Body of pancreas (tissue), 4 donors: ENCODE measurements at regions not wholly inside any gene's neighbourhood (a gene's known extent, or its start where the extent isn't known, plus 50 kb on each side); places are given as distances from the start of the nearest gene placed in this dataset.

Experiments used
- ATAC-seq: fragments of 150-250 bp; one replicate; pipeline ENCODE4 v1.9.1; 2016
- DNase-seq, 4 donors: peaks; one replicate each; pipeline ENCODE4 v3.0.0-alpha.2; 2019
- H3K27ac ChIP-seq, 4 donors: fragments of 200-600 bp; sonication (generic); 1 replicate in 3 of 4; 2 replicates in 1 of 4; pipeline versions ENCODE4 v1.5.1 to v1.6.1; 2016 to 2019; ENCODE audit warnings: mild to moderate bottlenecking in 1 of 4, mixed read lengths in 1 of 4, moderate library complexity in 1 of 4
- H3K27me3 ChIP-seq, 2 donors: fragments of 200-600 bp; sonication (generic); one replicate each; pipeline ENCODE4 v1.6.0; 2016; ENCODE audit warnings: mild to moderate bottlenecking in 1 of 2
- H3K36me3 ChIP-seq, 2 donors: fragments of 200-600 bp; sonication (generic); replicated peaks in 1 of 2; 2 replicates each; pipeline ENCODE4 v1.5.1; 2016; ENCODE audit warnings: low read depth in 2 of 2; ENCODE audit not compliant: insufficient read depth in 1 of 2
- H3K4me1 ChIP-seq: fragments of 200-600 bp; sonication (generic); one replicate; pipeline ENCODE4 v1.6.0; 2016
- H3K4me3 ChIP-seq, 2 donors: fragments of 200-600 bp; sonication (generic); 1 replicate in 1 of 2; 2 replicates in 1 of 2; pipeline ENCODE4 v1.5.1; 2016 to 2019
- H3K9me3 ChIP-seq, 3 donors: fragments of 200-600 bp; sonication (generic); 1 replicate in 2 of 3; 2 replicates in 1 of 3; pipeline ENCODE4 v1.5.1; 2016
- CTCF ChIP-seq, 7 experiments: fragments of 450-650 bp in 4 of 7; fragments of 200-600 bp in 3 of 7; sonication (generic) in 3 of 7; IDR thresholded peaks; one replicate each; pipeline ENCODE4 v1.5.1; 2016 to 2019; ENCODE audit warnings: antibody characterized with exemption in 7 of 7
- POLR2A ChIP-seq, 3 donors: fragments of 450-650 bp; IDR thresholded peaks; one replicate each; pipeline ENCODE4 v1.6.1; 2016; ENCODE audit warnings: antibody characterized with exemption in 3 of 3, mild to moderate bottlenecking in 2 of 3
- WGBS, 2 donors: methylation state at CpG; one replicate each; pipeline ENCODE4 v1.1.5; 2017; 5-methylcytosine and 5-hydroxymethylcytosine counted together
- intact Hi-C: fragments of 100-400 bp; cut with DNase I; formaldehyde crosslinking; loops from one replicate; pipeline ENCODE4 v1.15.1; 2023

- no peaks in the 10 kb centered on the region for H3K36me3 ChIP-seq
- ATAC-seq: no peak
- TF ChIP-seq CTCF (IDR thresholded peaks at IDR 0.05): no peak
- no peak for TF ChIP-seq POLR2A (IDR thresholded peaks at IDR 0.05)
- H3K27me3 ChIP-seq: no peaks in the 10 kb centered on the region
- H3K4me1 ChIP-seq: no peaks in the 10 kb centered on the region
- 95 to 98% methylated on average over 7 of the region's 7 CpGs for WGBS, 2 donors
- no peak for DNase-seq
- H3K27ac ChIP-seq: no peak overlapping the region
- intact Hi-C loops: no loop called here
- H3K4me3 ChIP-seq: no peak overlapping the region
- no peaks in the 10 kb centered on the region for H3K9me3 ChIP-seq
Measured at GRCh38 chr3:59138966-59139365, 89.1 kb upstream of the CFAP20DC start.

- Histone ChIP-seq H3K27me3 (no peaks in the 10 kb centered on the region), H3K4me1 (no peaks in the 10 kb centered on the region), H3K9me3 (no peaks in the 10 kb centered on the region), H3K27ac (no peak overlapping the region), H3K36me3 (no peaks in the 10 kb centered on the region), H3K4me3 (no peak overlapping the region)
- DNase-seq (no peak), ATAC-seq (no peak)
- 93 to 95% methylated on average over 1 of the region's 1 CpG for WGBS, 2 donors
- TF ChIP-seq POLR2A (IDR thresholded peaks at IDR 0.05): no peak
- no peak for TF ChIP-seq CTCF (IDR thresholded peaks at IDR 0.05)
- intact Hi-C loops: no loop called here
Measured at GRCh38 chr3:59137415-59137814, 87.6 kb upstream of the CFAP20DC start.

GRCh38 chr3:59136081-59136480, 86.3 kb upstream of the CFAP20DC start:
- DNase-seq (no peak), ATAC-seq (no peak)
- no peaks in the 10 kb centered on the region for H3K9me3 ChIP-seq
- no peaks in the 10 kb centered on the region for H3K4me1 ChIP-seq
- no peak overlapping the region for H3K4me3 ChIP-seq
- TF ChIP-seq CTCF (IDR thresholded peaks at IDR 0.05) (no peak), POLR2A (IDR thresholded peaks at IDR 0.05) (no peak)
- intact Hi-C loops: no loop called here
- WGBS, 2 donors: 91 to 93% methylated on average over 2 of the region's 2 CpGs
- no peaks in the 10 kb centered on the region for H3K27me3 ChIP-seq
- no peak overlapping the region for H3K27ac ChIP-seq
- H3K36me3 ChIP-seq: no peaks in the 10 kb centered on the region

GRCh38 chr3:59135096-59135495, 85.3 kb upstream of the CFAP20DC start:
- no peaks in the 10 kb centered on the region for H3K9me3 ChIP-seq
- no peak overlapping the region for H3K4me3 ChIP-seq
- H3K27ac ChIP-seq: no peak overlapping the region
- TF ChIP-seq CTCF (IDR thresholded peaks at IDR 0.05): no peak
- no peak for TF ChIP-seq POLR2A (IDR thresholded peaks at IDR 0.05)
- DNase-seq (no peak), ATAC-seq (no peak)
- 48 to 60% methylated on average over 3 of the region's 3 CpGs for WGBS, 2 donors
- no peaks in the 10 kb centered on the region for H3K4me1 ChIP-seq
- no peaks in the 10 kb centered on the region for H3K27me3 ChIP-seq
- H3K36me3 ChIP-seq: no peaks in the 10 kb centered on the region
- intact Hi-C loops: no loop called here

GRCh38 chr3:59133311-59133710, 83.5 kb upstream of the CFAP20DC start:
- intact Hi-C loops: no loop called here
- ATAC-seq (no peak), DNase-seq (no peak)
- H3K27me3 ChIP-seq: no peaks in the 10 kb centered on the region
- TF ChIP-seq POLR2A (IDR thresholded peaks at IDR 0.05): no peak
- no peak for TF ChIP-seq CTCF (IDR thresholded peaks at IDR 0.05)
- H3K36me3 ChIP-seq: no peaks in the 10 kb centered on the region
- no peak overlapping the region for H3K27ac ChIP-seq
- WGBS, 2 donors: 79 to 82% methylated on average over 4 of the region's 4 CpGs
- no peaks in the 10 kb centered on the region for H3K9me3 ChIP-seq
- no peak overlapping the region for H3K4me3 ChIP-seq
- H3K4me1 ChIP-seq: no peaks in the 10 kb centered on the region
